ENCODE measurements at regions not wholly inside any gene's neighbourhood (a gene's known extent, or its start where the extent isn't known, plus 50 kb on each side); places are given as distances from the start of the nearest gene placed in this dataset.

- no peak for ATAC-seq
- no peak for TF ChIP-seq CTCF (IDR thresholded peaks at IDR 0.05)
These were observed 284.9 kb downstream of the TMEM38B start for GRCh38 chr9:105979290-105979689.

GRCh38 chr9:105984714-105985113 lies 290.4 kb downstream of the TMEM38B start:
- Histone ChIP-seq H3K36me3 (ENCODE audit: low read depth) (no peaks in the 10 kb centered on the region), H3K4me3 (no peak overlapping the region), H3K4me1 (ENCODE audit: low read depth) (no peaks in the 10 kb centered on the region), H3K9me3 (no peaks in the 10 kb centered on the region)
- no peak for TF ChIP-seq CTCF (IDR thresholded peaks at IDR 0.05)
- DNase-seq, result no peak
- intact Hi-C loops (cut with DNase I, micrococcal nuclease), result no loop called here
- no peak for ATAC-seq

More at GRCh38 chr9:105979290-105979689, 284.9 kb downstream of the TMEM38B start:
- H3K4me3 ChIP-seq, result no peak overlapping the region
- H3K4me1 ChIP-seq (ENCODE audit: low read depth), result no peaks in the 10 kb centered on the region
- H3K36me3 ChIP-seq (ENCODE audit: low read depth), result no peaks in the 10 kb centered on the region
- no peaks in the 10 kb centered on the region for H3K9me3 ChIP-seq
- no peak for DNase-seq
- intact Hi-C loops (cut with DNase I, micrococcal nuclease), result no loop called here

- Histone ChIP-seq H3K4me1 (ENCODE audit: low read depth) (no peaks in the 10 kb centered on the region), H3K4me3 (no peak overlapping the region), H3K36me3 (ENCODE audit: low read depth) (no peaks in the 10 kb centered on the region), H3K9me3 (no peaks in the 10 kb centered on the region)
- no peak for TF ChIP-seq CTCF (IDR thresholded peaks at IDR 0.05)
- DNase-seq, result no peak
- intact Hi-C loops (cut with DNase I, micrococcal nuclease), result no loop called here
- ATAC-seq, result no peak
These were observed 298.9 kb downstream of the TMEM38B start for GRCh38 chr9:105993116-105993854.

- no peaks in the 10 kb centered on the region for H3K9me3 ChIP-seq
- no peaks in the 10 kb centered on the region for H3K4me1 ChIP-seq (ENCODE audit: low read depth)
- H3K4me3 ChIP-seq, result no peak overlapping the region
- TF ChIP-seq CTCF (IDR thresholded peaks at IDR 0.05), result no peak
- ATAC-seq (no peak), DNase-seq (no peak)
- intact Hi-C loops (cut with DNase I, micrococcal nuclease), result no loop called here
- H3K36me3 ChIP-seq (ENCODE audit: low read depth), result no peaks in the 10 kb centered on the region
These were observed 299.8 kb downstream of the TMEM38B start for GRCh38 chr9:105993921-105994715.

- no peak for DNase-seq
- intact Hi-C loops (cut with DNase I, micrococcal nuclease), result no loop called here
- Histone ChIP-seq H3K36me3 (ENCODE audit: low read depth) (no peaks in the 10 kb centered on the region), H3K9me3 (no peaks in the 10 kb centered on the region), H3K4me1 (ENCODE audit: low read depth) (no peaks in the 10 kb centered on the region), H3K4me3 (no peak overlapping the region)
- no peak for TF ChIP-seq CTCF (IDR thresholded peaks at IDR 0.05)
- no peak for ATAC-seq
These were observed 300.6 kb downstream of the TMEM38B start for GRCh38 chr9:105994970-105995369.
